ENCODE measurements at regions not wholly inside any gene's neighbourhood (a gene's known extent, or its start where the extent isn't known, plus 50 kb on each side); places are given as distances from the start of the nearest gene placed in this dataset.

GRCh38 chr13:89955773-89956172 lies 1391.7 kb upstream of the MIR17HG start:
- Histone ChIP-seq H2AFZ (no peak overlapping the region), H3K36me3 (replicated peaks; ENCODE audit: insufficient read depth, low read depth) (no peaks in the 10 kb centered on the region), H3K79me2 (no peaks in the 10 kb centered on the region), H3K4me2 (no peak overlapping the region), H3K27ac (no peak overlapping the region), H3K9me2 (replicated peaks; ENCODE audit: insufficient read depth) (no peaks in the 10 kb centered on the region), H3K4me1 (ENCODE audit: insufficient read depth) (no peaks in the 10 kb centered on the region), H3K9me3 (ENCODE audit: low read depth) (no peaks in the 10 kb centered on the region), H3K4me3 (no peak overlapping the region), H4K20me1 (ENCODE audit: insufficient read depth, poor library complexity, severe bottlenecking) (no peaks in the 10 kb centered on the region), H3K27me3 (no peaks in the 10 kb centered on the region)
- 93% methylated on average over 1 of the region's 1 CpG for WGBS (ENCODE audit: low lambda C conversion rate, missing lambda C conversion rate)
- no peak for DNase-seq (ENCODE audit: low spot score)
- TF ChIP-seq CTCF (IDR thresholded peaks at IDR 0.05; ENCODE audit: poor library complexity), result no peak
- no peak for TF ChIP-seq EZH2phosphoT487 (IDR thresholded peaks at IDR 0.05; ENCODE audit: low read depth, severe bottlenecking, unreplicated experiment)
- no peak for TF ChIP-seq EZH2 (IDR thresholded peaks at IDR 0.05; ENCODE audit: borderline replicate concordance)

GRCh38 chr13:89959074-89959473 lies 1388.4 kb upstream of the MIR17HG start:
- H2AFZ ChIP-seq, result no peak overlapping the region
- H3K36me3 ChIP-seq (replicated peaks; ENCODE audit: insufficient read depth, low read depth), result no peaks in the 10 kb centered on the region
- H3K4me2 ChIP-seq, result no peak overlapping the region
- no peaks in the 10 kb centered on the region for H3K9me2 ChIP-seq (replicated peaks; ENCODE audit: insufficient read depth)
- no peak overlapping the region for H3K4me3 ChIP-seq
- no peak for DNase-seq (ENCODE audit: low spot score)
- 89% methylated on average over 2 of the region's 2 CpGs for WGBS (ENCODE audit: low lambda C conversion rate, missing lambda C conversion rate)
- no peak for TF ChIP-seq CTCF (IDR thresholded peaks at IDR 0.05; ENCODE audit: poor library complexity)
- no peak for TF ChIP-seq EZH2phosphoT487 (IDR thresholded peaks at IDR 0.05; ENCODE audit: low read depth, severe bottlenecking, unreplicated experiment)
- no peak for TF ChIP-seq EZH2 (IDR thresholded peaks at IDR 0.05; ENCODE audit: borderline replicate concordance)
- no peaks in the 10 kb centered on the region for H3K4me1 ChIP-seq (ENCODE audit: insufficient read depth)
- no peaks in the 10 kb centered on the region for H3K27me3 ChIP-seq
- no peaks in the 10 kb centered on the region for H3K79me2 ChIP-seq
- H4K20me1 ChIP-seq (ENCODE audit: insufficient read depth, poor library complexity, severe bottlenecking), result no peaks in the 10 kb centered on the region
- H3K9me3 ChIP-seq (ENCODE audit: low read depth), result no peaks in the 10 kb centered on the region
- no peak overlapping the region for H3K27ac ChIP-seq

GRCh38 chr13:89965252-89965651 lies 1382.2 kb upstream of the MIR17HG start:
- TF ChIP-seq EZH2phosphoT487 (IDR thresholded peaks at IDR 0.05; ENCODE audit: low read depth, severe bottlenecking, unreplicated experiment) (no peak), EZH2 (IDR thresholded peaks at IDR 0.05; ENCODE audit: borderline replicate concordance) (no peak), CTCF (IDR thresholded peaks at IDR 0.05; ENCODE audit: poor library complexity) (no peak)
- Histone ChIP-seq H3K27ac (no peak overlapping the region), H3K27me3 (no peaks in the 10 kb centered on the region)

GRCh38 chr13:89966524-89966923 lies 1381.0 kb upstream of the MIR17HG start:
- no peak overlapping the region for H3K27ac ChIP-seq
- H3K27me3 ChIP-seq, result no peaks in the 10 kb centered on the region
- TF ChIP-seq EZH2phosphoT487 (IDR thresholded peaks at IDR 0.05; ENCODE audit: low read depth, severe bottlenecking, unreplicated experiment), result no peak
- WGBS (ENCODE audit: low lambda C conversion rate, missing lambda C conversion rate), result 86% methylated on average over 5 of the region's 5 CpGs
- DNase-seq (ENCODE audit: low spot score), result no peak
- H3K9me2 ChIP-seq (replicated peaks; ENCODE audit: insufficient read depth), result no peaks in the 10 kb centered on the region
- no peaks in the 10 kb centered on the region for H3K9me3 ChIP-seq (ENCODE audit: low read depth)
- no peaks in the 10 kb centered on the region for H3K36me3 ChIP-seq (replicated peaks; ENCODE audit: insufficient read depth, low read depth)
- H3K79me2 ChIP-seq, result no peaks in the 10 kb centered on the region
- H3K4me3 ChIP-seq, result no peak overlapping the region
- no peak overlapping the region for H3K4me2 ChIP-seq
- H2AFZ ChIP-seq, result no peak overlapping the region
- no peaks in the 10 kb centered on the region for H3K4me1 ChIP-seq (ENCODE audit: insufficient read depth)
- no peaks in the 10 kb centered on the region for H4K20me1 ChIP-seq (ENCODE audit: insufficient read depth, poor library complexity, severe bottlenecking)

More at GRCh38 chr13:89965252-89965651, 1382.2 kb upstream of the MIR17HG start:
- Histone ChIP-seq H2AFZ (no peak overlapping the region), H3K9me2 (replicated peaks; ENCODE audit: insufficient read depth) (no peaks in the 10 kb centered on the region), H3K79me2 (no peaks in the 10 kb centered on the region), H3K9me3 (ENCODE audit: low read depth) (no peaks in the 10 kb centered on the region), H3K4me1 (ENCODE audit: insufficient read depth) (no peaks in the 10 kb centered on the region), H3K36me3 (replicated peaks; ENCODE audit: insufficient read depth, low read depth) (no peaks in the 10 kb centered on the region), H3K4me3 (no peak overlapping the region), H3K4me2 (no peak overlapping the region), H4K20me1 (ENCODE audit: insufficient read depth, poor library complexity, severe bottlenecking) (no peaks in the 10 kb centered on the region)
- no peak for DNase-seq (ENCODE audit: low spot score)
- 97% methylated on average over 1 of the region's 1 CpG for WGBS (ENCODE audit: low lambda C conversion rate, missing lambda C conversion rate)
